HepG2 (cell line): ENCODE measurements at regions not wholly inside any gene's neighbourhood (a gene's known extent, or its start where the extent isn't known, plus 50 kb on each side); places are given as distances from the start of the nearest gene placed in this dataset.

ENCODE experiments used
- IKZF4 ChIP-seq: sonication (generic); formaldehyde crosslinking; IDR thresholded peaks from 2 replicates; pipeline ENCODE4 v1.5.1; 2020; ENCODE audit warnings: borderline replicate concordance, mild to moderate bottlenecking, low read depth, missing genetic modification reagents; ENCODE audit errors: not compliant biosample characterization
- MYC ChIP-seq: sonication (generic); formaldehyde crosslinking; IDR thresholded peaks from 2 replicates; pipeline ENCODE4 v1.9.0; 2021; ENCODE audit warnings: missing genetic modification reagents, borderline replicate concordance
- RAD51 ChIP-seq: fragments of 450-650 bp; IDR thresholded peaks from 2 replicates; pipeline ENCODE4 v1.6.1; 2016; ENCODE audit warnings: borderline replicate concordance
- RFX5 ChIP-seq: IDR thresholded peaks from 2 replicates; pipeline ENCODE4 v1.6.1; 2011; ENCODE audit warnings: low read depth, low read length, improper control_type of control experiment
- TF ChIP-seq, protein P1 (sequence below): sonication (generic); formaldehyde crosslinking; IDR thresholded peaks from 2 replicates; pipeline ENCODE4 v1.5.1; 2020; ENCODE audit warnings: mild to moderate bottlenecking, missing genetic modification reagents, moderate library complexity
- TF ChIP-seq, protein P2 (sequence below): sonication (generic); formaldehyde crosslinking; IDR thresholded peaks from 2 replicates; pipeline ENCODE4 v1.8.0; 2022; ENCODE audit warnings: missing genetic modification reagents, mild to moderate bottlenecking, borderline replicate concordance

DNA sequence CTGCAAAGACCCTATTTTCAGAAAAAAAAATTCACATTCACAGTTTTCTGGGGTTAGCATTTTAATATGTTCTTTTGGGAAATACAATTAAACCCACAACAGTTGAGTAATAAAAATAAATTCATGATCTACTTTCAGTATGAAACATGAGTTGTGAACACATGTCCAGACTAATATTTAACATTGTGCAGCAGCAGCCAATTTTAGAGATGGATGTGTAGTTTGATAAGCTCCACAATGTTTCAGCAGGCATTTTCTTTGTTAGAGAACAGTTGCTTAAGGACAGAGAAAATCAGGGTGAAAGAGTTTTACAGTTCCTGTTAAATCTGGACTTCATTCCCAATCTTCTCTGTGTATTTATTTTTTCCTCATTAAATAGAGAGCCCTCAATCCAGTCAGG lies 519.5 kb downstream of the PIK3C3 start:
- TF ChIP-seq, protein P1, sequence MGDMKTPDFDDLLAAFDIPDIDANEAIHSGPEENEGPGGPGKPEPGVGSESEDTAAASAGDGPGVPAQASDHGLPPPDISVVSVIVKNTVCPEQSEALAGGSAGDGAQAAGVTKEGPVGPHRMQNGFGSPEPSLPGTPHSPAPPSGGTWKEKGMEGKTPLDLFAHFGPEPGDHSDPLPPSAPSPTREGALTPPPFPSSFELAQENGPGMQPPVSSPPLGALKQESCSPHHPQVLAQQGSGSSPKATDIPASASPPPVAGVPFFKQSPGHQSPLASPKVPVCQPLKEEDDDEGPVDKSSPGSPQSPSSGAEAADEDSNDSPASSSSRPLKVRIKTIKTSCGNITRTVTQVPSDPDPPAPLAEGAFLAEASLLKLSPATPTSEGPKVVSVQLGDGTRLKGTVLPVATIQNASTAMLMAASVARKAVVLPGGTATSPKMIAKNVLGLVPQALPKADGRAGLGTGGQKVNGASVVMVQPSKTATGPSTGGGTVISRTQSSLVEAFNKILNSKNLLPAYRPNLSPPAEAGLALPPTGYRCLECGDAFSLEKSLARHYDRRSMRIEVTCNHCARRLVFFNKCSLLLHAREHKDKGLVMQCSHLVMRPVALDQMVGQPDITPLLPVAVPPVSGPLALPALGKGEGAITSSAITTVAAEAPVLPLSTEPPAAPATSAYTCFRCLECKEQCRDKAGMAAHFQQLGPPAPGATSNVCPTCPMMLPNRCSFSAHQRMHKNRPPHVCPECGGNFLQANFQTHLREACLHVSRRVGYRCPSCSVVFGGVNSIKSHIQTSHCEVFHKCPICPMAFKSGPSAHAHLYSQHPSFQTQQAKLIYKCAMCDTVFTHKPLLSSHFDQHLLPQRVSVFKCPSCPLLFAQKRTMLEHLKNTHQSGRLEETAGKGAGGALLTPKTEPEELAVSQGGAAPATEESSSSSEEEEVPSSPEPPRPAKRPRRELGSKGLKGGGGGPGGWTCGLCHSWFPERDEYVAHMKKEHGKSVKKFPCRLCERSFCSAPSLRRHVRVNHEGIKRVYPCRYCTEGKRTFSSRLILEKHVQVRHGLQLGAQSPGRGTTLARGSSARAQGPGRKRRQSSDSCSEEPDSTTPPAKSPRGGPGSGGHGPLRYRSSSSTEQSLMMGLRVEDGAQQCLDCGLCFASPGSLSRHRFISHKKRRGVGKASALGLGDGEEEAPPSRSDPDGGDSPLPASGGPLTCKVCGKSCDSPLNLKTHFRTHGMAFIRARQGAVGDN (CRISPR knock-in tag): no peak
- TF ChIP-seq RFX5 (no peak), MYC (CRISPR knock-in tag) (no peak), RAD51 (no peak), IKZF4 (CRISPR knock-in tag) (no peak)
- TF ChIP-seq, protein P2, sequence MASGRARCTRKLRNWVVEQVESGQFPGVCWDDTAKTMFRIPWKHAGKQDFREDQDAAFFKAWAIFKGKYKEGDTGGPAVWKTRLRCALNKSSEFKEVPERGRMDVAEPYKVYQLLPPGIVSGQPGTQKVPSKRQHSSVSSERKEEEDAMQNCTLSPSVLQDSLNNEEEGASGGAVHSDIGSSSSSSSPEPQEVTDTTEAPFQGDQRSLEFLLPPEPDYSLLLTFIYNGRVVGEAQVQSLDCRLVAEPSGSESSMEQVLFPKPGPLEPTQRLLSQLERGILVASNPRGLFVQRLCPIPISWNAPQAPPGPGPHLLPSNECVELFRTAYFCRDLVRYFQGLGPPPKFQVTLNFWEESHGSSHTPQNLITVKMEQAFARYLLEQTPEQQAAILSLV (CRISPR knock-in tag): no peak
